ENCODE measurements at regions not wholly inside any gene's neighbourhood (a gene's known extent, or its start where the extent isn't known, plus 50 kb on each side); places are given as distances from the start of the nearest gene placed in this dataset.
"Not testable (repeated sequence)": the region's sequence is repeated elsewhere in the genome, so short reads cannot be mapped to it uniquely, and the experiment has no call there.

DNA sequence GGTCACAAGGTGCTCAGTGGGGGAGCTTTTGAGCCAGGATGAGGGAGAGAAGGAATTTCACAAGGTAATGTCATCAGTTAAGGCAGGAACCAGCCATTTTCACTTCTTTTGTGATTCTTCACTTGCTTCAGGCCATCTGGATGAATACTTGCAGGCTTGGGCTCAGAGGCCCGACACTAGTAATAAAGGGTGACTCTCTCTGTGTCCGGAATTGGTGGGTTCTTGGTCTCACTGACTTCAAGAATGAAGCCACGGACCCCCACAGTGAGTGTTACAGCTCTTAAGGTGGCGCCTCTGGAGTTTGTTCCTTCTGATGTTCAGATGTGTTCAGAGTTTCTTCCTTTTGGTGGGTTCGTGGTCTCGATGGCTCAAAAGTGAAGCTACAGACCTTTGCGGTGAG lies 131.8 kb upstream of the RXFP2 start:
- intact Hi-C loops (cut with micrococcal nuclease): not testable (repeated sequence)

DNA sequence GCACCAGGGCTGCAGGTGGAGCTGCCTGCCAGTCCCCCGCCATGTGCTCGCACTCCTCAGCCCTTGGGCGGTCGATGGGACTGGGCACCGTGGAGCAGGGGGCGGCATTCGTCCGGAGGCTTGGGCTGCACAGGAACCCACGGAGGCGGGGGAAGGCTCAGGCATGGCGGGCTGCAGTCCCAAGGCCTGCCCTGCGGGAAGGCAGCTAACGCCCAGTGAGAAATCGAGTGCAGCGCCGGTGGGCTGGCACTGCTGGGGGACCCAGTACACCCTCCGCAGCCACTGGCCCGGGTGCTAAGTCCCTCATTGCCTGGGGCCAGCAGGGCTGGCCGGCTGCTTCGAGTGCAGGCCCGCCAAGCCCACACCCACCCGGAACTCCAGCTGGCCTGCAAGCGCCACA lies 130.5 kb upstream of the RXFP2 start:
- intact Hi-C loops (cut with micrococcal nuclease): not testable (repeated sequence)

DNA sequence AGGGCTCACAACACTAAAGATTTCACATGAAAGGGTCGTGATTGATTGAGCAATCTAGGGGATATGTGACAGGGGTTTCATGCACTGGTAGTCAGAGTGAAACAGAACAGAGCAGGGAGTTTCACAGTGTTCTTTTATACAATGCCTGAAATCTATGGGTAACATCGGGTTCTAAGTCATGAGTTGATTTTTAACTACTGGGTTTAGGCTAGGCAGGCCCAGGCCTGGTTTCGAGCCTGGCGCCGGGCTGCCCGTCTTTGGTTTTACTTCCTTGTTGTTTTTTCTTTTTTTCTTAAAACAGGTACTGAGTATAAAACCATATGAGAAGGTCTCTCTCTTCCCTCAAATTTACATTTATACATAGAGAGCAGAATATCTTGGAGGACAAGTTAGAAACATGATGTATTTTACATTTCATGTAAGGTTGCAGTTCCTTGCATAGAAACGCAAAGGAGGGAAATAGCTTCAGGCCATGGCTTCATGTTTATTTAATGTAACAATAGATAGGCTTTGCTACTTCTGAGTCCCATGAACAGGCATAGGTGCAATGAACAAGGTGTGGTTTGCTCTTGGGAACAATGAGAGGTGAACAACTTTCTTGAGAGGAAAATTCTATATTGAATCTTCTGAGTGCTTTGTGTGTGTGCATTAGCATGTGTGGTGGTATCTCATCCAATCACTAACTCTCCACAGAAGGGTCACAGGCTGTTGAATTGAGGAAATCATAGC lies 128.9 kb upstream of the RXFP2 start:
- intact Hi-C loops (cut with micrococcal nuclease): no loop called here

DNA sequence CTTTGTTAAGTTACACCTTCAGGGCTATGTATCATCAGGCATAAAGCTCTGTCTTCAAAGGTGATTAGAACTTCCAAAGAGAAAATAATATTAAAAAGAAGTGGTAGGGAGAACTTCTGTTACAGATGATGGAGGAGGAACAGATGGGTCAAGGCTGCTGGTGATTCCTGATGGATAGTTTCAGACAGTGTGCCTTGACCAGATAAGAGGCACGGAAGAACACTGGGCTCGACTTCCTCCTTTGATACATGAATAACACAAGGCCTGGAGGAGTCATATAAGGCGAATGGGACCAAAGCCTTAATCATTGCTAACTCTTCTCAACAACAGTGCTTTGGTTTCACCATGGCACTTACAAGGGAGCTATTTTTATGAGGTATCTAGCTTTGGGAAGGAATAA lies 128.1 kb upstream of the RXFP2 start:
- intact Hi-C loops (cut with micrococcal nuclease): no loop called here

DNA sequence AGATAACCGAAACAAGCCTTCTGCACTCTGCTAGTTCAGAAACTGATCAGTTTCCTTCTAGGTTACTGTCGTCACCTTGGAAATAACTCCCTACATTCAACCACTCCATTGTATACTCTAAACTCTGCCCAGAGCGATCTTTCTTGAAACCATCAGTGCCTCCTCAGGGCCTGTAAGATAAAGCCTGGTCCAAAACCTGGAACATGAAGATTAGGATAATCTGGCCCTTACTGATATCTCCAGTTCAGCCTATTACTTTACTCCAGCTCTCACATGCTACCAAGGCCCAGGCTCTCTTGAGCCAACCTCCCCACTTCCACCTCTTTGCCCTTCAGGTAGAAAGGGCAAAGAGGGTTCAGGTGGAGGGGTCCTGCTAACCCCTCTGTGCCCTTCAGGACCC lies 125.3 kb upstream of the RXFP2 start:
- intact Hi-C loops (cut with micrococcal nuclease): no loop called here

DNA sequence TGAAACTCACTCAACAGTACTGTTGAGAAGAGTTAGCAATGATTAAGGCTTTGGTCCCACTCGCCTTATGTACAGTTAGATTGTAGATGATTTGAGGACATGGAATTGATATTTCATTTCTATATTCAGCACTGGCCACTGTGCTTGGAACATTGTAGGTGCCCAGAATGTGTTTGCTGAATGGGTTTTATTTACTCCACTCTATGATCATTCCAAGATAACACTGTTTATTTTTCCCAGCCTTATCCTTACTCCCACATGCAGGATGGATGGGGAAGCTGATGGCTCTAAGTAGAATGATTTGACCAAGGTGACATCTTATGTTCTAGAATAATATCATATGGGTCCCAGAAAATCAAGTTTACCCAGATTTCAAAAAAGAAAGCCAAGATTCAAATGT lies 124.6 kb upstream of the RXFP2 start:
- intact Hi-C loops (cut with micrococcal nuclease): no loop called here

DNA sequence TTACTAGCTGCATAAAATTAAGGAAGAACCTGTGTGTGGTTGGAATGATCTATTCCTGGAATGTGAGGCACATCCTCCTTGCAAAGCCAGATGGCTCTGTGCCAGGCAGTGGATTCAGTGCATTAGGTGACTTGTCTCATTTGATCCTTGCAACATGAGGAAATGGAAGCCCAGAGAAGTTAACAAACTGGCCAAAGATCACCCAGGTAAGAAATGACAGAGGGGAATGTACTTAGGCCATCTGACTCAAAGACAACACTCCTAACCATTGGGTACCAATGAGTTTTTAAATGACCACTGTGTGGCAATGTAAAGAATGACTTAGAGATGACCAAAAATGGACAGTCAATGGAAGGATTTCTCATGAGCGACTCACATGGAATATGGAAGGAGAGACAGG lies 114.2 kb upstream of the RXFP2 start:
- intact Hi-C loops (cut with micrococcal nuclease): no loop called here

DNA sequence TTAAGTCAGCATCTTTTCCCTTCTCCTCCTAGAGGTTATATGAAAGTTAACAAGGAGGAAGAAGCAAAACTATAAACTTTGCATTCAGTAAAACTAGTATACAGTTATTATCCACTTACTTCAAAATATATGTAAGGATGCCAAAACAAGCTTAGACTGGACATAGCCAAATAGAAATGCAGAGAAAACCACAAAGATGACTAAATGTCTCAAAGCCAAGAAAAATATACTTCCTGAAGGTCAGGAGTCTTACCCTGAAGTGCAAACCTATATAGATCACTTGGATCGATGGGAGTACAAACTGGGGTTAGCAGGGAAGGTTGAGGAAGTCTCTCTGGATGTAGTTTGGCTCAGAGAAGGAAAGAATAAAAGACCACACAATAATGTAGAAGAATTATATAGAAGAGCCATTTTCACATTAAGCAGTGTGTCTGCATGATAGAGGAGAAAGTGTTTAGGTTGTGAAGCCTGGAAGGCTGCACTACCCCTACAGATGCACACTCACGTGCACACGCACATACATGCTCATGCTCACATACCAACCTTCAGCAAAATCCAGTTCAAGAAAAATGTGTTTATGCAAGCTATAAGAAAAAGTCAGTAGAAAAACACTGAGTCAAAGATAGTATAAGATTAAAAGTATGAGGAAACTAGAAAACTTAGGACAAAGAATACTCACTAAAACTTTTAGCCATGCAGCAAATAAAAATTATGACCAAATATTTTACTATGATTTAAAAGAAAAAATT lies 112.1 kb upstream of the RXFP2 start:
- intact Hi-C loops (cut with micrococcal nuclease): no loop called here

DNA sequence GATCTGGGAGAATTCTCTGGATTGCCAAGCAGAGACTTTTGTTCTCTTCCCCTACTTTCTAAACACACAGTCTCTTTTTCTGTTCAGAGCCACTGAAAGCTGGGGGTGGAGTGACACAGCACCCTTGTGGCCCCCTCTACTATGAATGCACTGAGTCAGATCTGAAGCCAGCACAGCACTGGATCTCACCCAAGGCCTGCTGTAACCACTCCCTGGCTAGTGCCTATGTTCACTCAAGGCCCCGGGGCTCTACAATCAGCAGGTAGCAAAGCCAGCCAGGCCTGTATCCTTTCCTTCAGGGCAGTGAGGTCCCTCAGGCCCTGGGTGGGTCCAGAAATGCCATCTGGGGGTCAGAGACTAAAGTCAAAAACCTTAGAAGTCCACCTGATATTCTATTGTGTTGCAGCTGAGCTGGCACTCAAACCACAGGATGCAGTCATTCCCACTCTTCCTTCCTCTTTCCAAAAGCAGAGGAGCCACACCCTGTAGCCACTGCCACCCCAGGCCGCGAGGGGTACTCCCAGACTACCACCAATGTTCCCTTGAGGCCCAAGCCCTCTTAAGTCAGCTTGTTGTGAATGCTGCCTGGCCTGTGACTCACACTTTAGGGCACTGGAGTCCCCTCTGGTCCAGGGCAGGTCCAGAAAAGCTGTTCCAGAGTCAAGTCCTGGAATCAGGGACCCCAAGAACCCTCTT lies 110.1 kb upstream of the RXFP2 start:
- intact Hi-C loops (cut with micrococcal nuclease): no loop called here

DNA sequence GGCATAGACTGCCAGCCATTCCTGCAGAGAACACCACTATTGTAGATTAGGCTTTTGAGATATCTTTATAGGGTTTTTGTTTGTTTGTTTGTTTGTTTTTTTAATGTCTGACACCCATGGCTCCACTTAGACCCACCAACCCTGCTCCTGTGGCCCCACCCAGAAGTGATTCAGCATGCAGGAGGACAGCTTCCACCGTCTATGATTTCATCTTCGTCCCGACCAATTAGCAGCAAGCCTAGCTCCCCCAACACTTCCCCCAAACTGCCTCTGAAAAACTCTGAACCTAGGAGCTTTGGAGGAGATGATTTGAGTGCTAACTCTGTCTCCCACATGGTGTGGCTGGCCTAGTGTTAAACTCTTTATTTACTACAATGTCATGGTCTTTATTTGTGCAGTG lies 108.3 kb upstream of the RXFP2 start:
- intact Hi-C loops (cut with micrococcal nuclease): no loop called here

DNA sequence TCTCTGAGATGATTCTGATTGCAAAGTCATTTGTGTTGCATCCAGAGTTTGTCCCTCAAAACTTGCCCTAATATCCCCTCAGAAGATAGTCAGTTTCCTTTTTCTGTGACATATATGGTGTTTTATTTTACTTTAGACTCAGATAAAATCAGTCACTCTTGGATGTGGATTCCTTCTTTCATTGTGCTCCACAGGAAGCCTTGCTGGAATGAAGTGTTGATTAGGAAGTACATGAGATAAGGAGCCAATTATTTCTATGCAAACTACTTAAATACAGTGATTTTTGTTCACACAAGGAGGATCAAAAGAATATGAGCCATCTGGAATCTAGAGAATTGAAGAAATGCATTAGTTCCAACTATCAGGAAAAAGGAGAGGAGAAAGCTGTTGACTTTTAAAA lies 107.6 kb upstream of the RXFP2 start:
- intact Hi-C loops (cut with micrococcal nuclease): no loop called here

DNA sequence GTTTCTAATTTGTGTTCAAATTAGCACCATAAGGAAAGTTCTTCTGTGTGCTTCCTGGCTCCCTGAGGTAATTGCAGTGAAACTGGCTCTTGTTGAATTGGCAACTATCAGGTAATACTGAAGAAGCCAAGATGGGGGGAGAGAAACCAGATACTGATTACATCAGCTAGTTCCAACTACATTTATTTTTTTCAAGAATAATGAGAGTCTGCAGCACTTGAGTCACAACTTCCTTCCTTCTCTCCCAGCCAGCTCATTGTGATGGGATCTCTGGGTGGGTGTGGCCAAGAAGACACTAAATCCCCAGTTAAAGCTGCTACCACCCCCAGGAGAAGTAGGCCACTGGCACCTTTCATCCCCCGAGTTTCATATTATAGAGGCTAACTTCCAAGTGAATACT lies 100.7 kb upstream of the RXFP2 start:
- intact Hi-C loops (cut with micrococcal nuclease): no loop called here

DNA sequence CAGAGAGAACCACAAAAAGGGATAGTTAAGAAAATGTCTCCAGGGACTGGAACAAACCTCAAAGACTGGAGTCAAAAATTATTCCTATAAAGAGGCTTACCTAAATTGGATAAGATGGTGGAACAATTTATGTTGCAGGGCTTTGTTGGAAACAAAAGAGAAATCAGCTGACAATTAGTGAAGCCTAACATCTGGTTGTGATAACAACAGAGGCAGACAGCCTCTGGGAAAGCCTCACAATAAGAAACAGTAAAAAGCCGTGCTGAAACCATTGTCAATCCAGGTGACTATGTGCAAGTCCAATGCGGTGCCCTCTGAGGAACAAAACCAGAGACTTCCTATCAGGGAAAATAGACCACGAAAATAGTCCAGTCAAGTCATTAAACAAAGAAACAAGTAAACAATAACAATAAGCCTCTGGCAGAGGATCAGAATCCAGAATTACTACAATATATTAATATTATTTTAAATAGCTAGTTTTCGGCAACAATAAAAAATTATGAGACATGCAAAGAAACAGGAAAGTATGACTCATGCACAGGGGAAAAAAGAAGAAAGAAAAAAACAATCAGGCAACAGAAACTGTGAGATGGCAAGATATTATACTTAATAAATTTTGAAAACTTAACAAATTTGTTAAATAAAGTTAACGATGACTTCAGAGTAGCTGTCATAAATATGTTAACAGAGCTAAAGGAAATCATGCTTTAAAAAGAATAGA lies 99.7 kb upstream of the RXFP2 start:
- intact Hi-C loops (cut with micrococcal nuclease): no loop called here

DNA sequence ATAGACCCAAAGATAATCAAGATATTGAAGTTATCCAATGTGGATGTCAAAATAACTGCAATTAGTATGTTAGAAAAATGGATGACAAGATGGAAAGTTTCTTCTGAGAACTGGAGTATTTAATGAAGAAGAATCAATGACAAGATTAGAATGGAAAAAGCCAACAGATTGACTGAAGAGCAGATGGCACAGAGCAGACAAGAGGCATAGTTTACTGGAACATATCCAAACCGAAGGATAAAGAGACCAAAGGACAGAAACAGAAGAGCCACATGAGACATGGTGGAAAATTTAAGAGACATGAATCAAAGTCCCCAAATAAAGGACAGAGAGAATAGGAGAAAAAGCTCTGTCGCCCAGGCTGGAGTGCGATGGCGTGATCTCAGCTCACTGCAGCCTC lies 89.6 kb upstream of the RXFP2 start:
- intact Hi-C loops (cut with micrococcal nuclease): no loop called here

DNA sequence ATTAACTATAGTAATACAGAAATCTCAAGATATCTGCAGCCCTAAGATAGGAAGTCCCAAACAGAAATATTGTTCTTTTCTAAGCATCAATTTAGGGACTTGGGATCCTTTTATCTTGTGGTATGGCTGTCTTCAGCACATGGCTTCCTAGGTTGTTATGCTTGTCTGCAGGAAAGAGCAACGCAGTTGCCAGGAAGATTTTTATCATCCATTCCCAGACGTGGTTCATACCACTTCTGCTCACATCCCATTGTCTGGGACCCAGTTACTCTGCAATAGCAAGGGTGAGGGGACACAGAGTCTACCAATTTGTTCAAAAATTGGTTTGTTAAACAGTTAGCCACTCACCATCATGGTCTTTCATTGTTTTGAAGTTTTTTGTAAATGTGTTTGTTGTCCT lies 85.6 kb upstream of the RXFP2 start:
- intact Hi-C loops (cut with micrococcal nuclease): no loop called here

DNA sequence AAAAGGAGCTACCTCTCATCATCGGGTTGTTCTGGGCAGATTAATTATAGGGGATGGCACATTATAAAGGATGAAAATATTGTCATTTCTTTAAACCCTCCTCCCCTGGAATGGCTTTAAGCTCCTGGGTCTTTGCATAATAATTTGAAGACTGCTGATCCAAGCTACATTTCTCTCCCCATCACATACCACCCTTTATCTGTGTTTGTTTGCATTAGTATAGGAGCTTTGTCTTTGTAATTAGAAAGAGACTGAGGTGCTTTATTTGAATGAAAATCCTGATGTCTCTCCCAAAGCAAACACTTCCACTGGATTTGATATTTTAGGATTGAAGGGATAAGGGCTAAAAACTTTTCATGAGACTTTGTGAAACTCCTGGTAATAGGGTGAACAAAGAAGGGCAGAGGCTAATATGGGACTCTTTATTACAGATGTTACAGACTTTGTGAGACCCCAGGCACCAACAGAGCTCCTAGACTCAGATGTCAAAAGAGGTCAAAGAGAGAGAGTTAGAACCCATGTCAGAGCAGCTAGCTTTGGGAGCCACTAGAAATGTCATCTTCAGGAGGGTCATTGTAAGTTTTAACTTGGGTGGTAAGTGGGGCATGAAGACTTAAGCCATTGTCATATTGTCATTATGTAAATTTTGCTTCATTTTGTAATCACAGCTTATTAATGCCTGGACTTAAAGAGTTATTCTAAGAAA lies 75.3 kb upstream of the RXFP2 start:
- intact Hi-C loops (cut with micrococcal nuclease): no loop called here

DNA sequence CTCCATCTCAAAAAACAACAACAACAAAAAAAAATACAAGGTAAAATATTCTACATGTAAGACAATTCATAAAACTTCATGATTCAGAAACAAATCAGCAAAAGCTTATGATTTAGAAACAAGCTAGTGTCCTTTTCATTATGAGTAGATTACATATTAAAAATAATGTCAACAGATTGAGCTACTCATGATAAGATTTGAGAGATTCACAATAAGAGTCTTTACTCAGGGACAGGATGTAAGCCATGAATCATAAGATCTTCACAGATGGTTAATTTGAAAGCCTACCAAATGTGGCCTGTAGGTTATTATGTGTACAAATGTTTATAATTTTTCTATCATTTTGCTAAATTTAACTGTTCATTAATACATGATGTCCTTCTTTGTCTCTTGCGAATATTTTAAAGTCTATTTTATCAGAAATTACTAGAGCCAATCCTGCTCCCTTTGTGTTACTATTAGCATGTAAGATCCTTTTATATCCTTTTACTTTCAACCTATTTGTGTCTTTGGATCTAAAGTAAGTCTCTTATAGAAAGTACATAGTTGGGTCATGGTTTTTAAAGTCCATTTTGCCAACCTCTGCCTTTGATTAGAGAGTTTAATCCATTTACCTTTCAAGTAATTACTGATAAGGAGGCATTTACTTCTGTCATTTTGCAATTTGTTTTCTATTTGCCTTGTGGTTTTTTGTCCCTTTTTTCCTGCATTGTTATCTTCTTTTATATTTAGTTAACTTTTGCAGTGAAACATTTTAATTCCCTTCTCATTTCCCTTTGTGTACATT lies 68.3 kb upstream of the RXFP2 start:
- intact Hi-C loops (cut with micrococcal nuclease): no loop called here

DNA sequence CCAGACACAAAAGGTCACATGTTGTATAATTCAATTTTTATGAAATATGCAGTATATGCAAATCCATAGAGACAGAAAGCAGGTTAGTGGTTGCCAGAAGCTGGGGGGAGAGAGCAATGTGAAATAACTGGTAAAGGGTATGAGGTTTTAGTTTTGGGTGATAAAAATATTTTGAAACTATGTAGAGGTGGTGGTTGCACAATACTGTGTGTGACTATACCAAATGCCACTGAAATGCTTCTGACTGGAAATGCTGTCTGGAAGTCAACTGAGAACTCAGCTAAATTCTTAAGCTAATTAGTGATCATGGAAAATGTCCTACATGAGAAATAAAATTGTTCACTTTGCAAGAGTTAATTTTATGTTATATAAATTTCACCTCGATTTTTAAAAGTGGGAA lies 65.3 kb upstream of the RXFP2 start:
- intact Hi-C loops (cut with micrococcal nuclease): no loop called here

DNA sequence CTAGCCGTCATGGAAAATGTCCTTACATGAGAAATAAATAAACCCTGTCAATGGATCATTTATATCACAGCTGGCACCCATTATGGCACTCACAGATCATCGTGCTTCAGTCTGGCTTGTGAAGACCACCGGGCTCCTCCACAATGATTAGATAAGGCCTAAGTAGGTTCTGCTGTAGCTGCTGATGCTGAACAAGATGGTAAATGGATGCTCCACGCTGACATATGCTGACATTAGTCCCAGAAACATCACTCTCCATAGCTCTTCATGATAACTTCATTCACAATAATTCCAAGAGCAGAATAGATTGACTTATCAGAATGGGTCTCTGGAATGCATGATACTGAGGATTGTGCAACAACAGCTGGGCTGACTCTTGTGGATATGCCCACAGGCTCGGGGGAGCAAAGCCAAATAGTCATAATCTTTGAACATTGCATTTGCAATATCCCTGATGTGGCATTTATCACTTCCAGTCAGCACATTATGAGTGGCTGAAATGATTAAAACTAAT lies 63.8 kb upstream of the RXFP2 start:
- intact Hi-C loops (cut with micrococcal nuclease): no loop called here

DNA sequence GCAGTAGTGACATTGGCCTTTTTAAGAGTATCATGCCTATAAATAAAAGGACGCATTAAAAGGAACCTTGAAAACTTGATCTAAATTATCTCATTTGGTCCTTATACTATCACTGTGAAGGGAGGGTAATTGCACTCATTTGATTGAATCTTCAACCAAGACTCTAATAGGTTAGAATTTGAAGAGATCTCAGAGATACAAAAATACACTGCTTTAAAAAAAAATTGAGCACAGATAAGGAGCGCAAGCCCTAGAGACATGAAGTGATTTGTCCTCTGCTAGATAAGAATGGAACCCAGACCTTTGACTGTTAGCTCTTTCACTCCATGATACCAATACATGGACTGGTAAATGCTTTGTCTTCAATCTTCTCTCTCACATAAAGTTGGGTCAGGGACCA lies 58.2 kb upstream of the RXFP2 start:
- intact Hi-C loops (cut with micrococcal nuclease): no loop called here
